GM18519 (cell line): ENCODE measurements at regions not wholly inside any gene's neighbourhood (a gene's known extent, or its start where the extent isn't known, plus 50 kb on each side); places are given as distances from the start of the nearest gene placed in this dataset.
A peak's percentile ranks its signal among the peaks of the same experiment; 100 is the strongest.

ENCODE experiments used
- ATAC-seq: cut with Tn5 transposase; IDR thresholded peaks from one replicate; pipeline ENCODE4 v1.9.1; 2021; ENCODE audit warnings: mild to moderate bottlenecking, moderate library complexity; ENCODE audit not compliant: unreplicated experiment, low FRiP score

GRCh38 chr1:87436534-87436933 is 107.9 kb downstream of the LMO4 start:
- ATAC-seq: no peak

DNA sequence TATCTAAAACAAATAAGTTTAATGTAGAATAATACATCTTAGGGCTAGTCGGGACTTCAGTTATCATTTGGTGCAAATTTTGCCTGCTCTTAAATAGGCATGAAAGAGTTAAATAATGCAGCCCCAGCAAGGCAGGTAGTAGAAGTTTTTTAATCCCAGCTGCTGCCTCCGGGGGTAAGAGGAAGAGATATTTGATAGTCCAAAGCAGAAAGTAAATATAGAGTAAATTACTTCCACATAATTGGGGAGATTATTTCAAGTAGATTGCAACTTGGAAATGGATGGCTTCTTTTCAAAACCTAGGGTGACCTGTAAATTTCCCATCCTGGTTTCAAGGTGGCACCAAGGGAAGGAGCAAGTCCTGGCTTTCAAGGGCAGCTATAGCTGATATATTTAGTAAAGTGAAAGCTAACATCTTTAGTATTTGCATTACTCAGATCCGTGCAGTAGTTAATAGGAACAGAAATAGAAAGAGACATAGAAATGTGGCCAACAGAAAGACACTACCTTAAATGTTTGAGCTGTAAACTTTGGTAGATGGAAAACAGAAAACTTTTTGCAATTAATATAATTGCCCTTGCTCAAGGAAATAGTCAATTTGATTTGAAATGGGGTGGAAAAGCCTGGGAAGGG is 109.1 kb downstream of the LMO4 start:
- ATAC-seq: peak; percentile 85

- ATAC-seq: no peak
These were observed 111.1 kb downstream of the LMO4 start for GRCh38 chr1:87439821-87440220.

DNA sequence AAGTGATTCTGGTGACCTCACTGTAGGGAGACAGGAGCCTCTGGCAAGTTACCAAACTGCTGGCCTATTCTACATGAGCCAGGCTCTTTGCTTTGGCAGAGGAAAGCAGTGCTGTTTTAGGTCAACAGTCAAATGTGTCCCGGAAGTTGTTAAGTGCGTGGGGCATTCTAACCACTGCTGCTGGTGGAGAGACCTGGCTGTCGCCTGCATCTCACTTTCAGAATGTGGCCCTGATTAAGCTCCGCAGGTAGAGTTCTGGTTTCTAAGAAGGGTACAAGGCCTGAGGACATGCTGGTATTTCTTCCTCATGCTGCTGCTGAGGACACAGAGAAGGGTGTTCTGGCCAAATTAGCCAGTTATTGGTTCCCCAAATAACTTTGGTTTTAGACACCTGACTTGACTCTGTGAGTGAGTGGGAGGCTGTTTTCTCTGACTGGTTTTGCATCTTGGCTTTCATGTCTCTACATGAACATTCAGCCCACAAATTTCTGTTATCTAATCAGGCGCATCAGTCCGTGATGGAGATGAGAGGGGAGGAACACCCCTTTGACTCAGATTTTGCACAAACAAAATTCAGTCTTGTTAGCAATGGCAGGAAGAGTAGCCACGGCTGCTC is 120.8 kb downstream of the LMO4 start:
- ATAC-seq: peak; percentile 85

GRCh38 chr1:87450136-87450535 is 121.5 kb downstream of the LMO4 start:
- ATAC-seq: no peak

DNA sequence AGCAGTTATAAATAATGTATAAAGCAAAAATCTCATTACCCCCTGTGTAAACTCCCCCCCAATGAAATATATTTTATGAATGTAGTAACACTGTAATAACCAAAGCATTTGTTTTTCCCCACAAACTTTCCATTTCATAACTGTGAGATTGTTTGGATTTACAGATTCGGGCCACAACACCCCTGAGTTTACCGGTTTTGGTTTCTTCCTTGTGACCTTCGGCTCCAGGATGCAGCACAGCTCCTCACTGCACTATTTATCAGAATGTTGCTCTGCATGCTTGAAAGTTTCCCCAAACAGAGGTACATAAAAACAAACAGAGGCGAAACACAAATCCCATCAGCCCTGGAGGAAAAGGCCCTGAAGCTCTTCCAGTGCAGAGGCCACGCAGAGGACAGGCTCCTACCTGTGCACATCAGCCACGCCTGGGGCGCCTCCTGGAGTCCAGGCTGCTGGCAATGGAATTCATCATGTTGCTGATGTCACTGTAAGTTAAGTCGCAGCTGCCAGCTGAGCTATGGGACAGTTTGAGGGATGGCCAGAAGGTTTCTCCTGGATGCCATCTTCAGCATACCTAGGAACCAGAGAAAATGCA is 122.0 kb downstream of the LMO4 start:
- ATAC-seq: no peak

GRCh38 chr1:87451229-87451920 is 122.7 kb downstream of the LMO4 start:
- no peak for ATAC-seq

- ATAC-seq: no peak
These were observed 124.0 kb downstream of the LMO4 start for GRCh38 chr1:87452648-87453047.

DNA sequence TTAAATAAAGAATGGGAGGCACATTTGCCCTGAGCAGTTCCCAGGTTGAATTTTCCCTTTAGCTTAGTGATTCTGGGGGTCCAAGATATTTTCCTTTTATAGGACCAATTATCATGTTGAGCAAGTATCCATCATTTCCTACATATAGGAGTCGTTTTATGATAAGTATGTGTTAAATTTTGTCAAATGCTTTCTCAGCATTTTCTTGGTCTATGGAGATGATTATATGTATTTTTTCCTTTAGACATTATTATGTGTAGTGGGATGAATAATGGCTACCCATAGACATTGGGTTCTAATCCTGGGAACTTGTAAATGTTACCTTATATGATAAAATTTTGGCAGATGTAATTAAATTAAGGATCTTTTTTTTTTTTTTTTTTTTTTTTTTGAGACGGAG is 128.7 kb downstream of the LMO4 start:
- no peak for ATAC-seq

DNA sequence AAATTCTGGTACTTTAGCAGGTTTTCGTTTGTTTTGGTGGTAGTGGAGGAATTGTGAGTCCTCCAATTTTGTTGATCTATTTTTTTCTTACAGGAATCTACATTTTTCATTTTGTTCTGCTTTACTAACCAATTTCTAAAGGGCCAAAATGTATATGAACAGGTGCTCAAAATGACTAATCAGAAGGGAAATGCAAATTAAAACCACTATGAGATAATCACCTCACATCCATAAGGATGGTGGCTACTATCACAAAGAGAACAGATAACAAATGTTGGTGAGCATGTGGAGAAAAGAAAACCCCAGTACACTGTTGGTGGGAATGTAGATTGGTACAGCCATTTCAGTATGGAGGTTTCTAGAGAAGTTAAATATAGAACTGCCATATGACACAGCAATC is 134.2 kb downstream of the LMO4 start:
- no peak for ATAC-seq

DNA sequence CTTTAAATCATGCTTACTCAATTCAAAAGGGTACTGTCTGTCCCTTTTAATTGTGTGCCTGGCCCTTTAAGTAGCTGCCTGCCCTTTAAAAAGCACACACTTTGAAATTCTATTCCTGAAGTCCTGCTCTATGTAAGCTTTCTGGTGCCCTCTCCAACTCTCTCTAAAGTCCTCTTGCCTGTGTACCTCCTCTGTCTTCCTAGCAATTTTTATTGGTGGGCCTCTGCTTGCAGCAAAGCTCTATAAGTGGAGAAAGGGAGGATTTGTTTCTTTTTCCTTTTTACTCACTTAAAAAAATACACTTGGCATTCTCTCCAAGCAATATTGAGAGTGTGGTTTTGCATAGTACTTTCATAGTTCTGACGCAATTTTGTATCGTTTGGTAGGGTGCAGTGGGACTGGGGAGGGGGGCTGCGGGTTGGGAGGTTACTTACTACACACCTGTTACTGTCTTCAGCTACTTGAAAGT is 135.4 kb downstream of the LMO4 start:
- ATAC-seq: peak; percentile 58

DNA sequence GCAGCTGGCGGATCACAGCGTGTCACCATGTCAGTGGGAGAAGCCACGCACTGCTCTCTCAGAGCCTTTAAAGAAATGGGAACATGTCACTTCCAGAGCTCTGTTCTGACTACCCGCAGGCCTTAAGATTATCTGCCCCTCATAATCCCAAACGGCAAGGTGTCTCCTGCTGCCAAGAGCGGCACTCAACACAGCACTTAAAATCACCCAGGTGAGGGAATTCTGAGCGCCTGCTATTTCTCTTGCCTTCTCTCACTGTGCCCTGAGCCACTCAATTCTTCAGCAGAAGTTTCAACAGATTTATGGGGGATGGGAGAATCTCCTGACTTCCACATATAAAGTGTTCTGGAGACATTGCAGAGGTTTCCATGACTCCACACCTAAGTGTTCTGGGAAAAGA is 137.9 kb downstream of the LMO4 start:
- no peak for ATAC-seq

- no peak for ATAC-seq
These were observed 144.0 kb downstream of the LMO4 start for GRCh38 chr1:87472716-87473115.

GRCh38 chr1:87473203-87473661 is 144.6 kb downstream of the LMO4 start:
- ATAC-seq: no peak

- no peak for ATAC-seq
These were observed 145.4 kb downstream of the LMO4 start for GRCh38 chr1:87474098-87474497.

DNA sequence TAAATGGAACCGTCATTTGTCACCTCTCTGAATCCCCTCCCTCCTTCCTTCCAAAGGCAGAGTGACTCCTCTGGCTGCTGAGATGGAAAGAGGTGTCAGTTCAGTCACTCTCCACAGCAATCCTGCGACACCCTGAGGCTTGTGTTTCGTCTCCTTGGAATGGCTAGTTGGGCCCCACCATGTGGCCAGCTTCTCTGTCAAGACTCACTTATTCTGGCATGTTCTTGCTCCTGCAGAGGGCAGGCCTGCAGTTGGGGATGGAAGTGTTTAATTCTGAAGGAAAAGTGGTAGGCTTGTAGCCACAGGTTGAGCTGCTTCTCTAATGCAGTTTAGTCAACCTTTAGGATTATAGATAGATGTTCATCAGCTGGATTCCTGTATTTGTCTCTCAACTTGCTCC is 149.6 kb downstream of the LMO4 start:
- no peak for ATAC-seq

- no peak for ATAC-seq
These were observed 166.5 kb downstream of the LMO4 start for GRCh38 chr1:87495147-87495546.

GRCh38 chr1:87495870-87496269 is 167.2 kb downstream of the LMO4 start:
- no peak for ATAC-seq

DNA sequence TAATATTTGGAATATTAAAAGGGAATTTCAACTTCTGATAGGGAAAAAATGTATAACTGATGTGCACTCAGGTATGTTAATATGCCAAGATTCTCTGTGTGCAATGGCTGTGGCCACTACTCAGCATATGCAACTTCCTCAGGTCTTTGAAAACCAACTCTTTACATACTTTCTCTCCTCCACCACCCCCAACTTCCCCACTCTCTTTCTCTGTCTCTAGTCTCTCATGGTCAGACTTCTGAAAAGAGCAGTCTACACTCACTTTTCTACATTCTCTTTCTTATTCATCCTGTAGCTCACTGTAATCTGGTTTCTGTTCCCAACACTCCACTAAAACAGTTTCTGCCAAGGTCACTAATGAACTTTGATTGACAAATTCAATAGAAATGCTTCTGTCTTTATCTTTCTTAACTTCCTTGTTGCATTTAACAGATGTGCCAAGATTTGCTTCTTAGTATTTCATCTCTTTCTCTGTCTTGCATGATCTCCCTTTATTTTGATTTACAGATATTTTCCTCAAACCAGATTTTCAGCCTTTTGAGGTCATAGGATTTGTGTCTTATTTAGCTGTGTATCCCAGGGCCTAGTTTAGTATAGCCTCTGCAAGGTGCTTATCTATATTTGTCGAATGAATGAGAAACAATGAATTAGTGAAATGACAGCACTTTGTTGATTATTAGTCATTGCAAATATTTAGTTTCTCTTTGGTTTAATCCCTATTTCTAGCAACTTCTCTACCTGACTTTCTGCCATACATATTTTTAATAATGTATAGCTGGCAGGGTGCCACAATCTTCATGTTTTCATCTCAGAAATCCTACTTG is 168.9 kb downstream of the LMO4 start:
- ATAC-seq: no peak

DNA sequence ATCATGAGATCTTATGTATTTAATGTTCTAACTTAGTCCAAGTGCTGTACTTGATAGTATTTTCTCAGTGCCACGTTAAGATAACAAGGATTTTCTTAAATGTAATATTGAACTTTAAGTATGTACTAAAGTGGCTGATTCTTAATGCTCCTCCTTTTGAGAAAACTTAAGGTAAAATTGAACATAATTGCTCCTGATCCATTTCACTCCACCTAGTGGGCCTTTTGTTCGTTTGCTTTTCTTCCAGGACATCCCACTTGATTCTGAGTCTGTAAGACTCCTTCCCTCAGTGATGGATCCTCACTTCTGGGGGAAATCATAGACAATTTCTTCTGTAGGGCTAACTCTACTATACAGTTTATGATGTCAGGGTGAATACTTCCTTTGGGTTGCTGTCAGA is 173.1 kb downstream of the LMO4 start:
- no peak for ATAC-seq
